Chondrocyte (in vitro differentiated cells): ENCODE measurements at regions not wholly inside any gene's neighbourhood (a gene's known extent, or its start where the extent isn't known, plus 50 kb on each side); places are given as distances from the start of the nearest gene placed in this dataset.

Source experiments
- DNase-seq: peaks from one replicate; pipeline ENCODE4 v3.0.0; 2021; ENCODE audit warnings: mixed read lengths, low spot score
- H3K27ac Mint-ChIP-seq: one replicate; pipeline ENCODE4 v1.8.0; 2021; ENCODE audit warnings: mild to moderate bottlenecking, moderate library complexity, mixed read lengths; ENCODE audit not compliant: unreplicated experiment
- H3K27me3 Mint-ChIP-seq: 2 replicates; pipeline ENCODE4 v1.8.0; 2021; ENCODE audit warnings: low read depth, mixed read lengths
- H3K36me3 Mint-ChIP-seq: 2 replicates; pipeline ENCODE4 v1.8.0; 2021; ENCODE audit warnings: low read depth, mixed read lengths
- H3K4me1 Mint-ChIP-seq: 2 replicates; pipeline ENCODE4 v1.8.0; 2021; ENCODE audit warnings: low read depth, mild to moderate bottlenecking, mixed read lengths
- H3K4me3 Mint-ChIP-seq: one replicate; pipeline ENCODE4 v1.8.0; 2021; ENCODE audit warnings: mild to moderate bottlenecking, moderate library complexity, mixed read lengths; ENCODE audit not compliant: unreplicated experiment
- H3K9me3 Mint-ChIP-seq: 2 replicates; pipeline ENCODE4 v1.8.0; 2021; ENCODE audit warnings: low read depth, mixed read lengths
- CTCF ChIP-seq: fragments of 200-600 bp; sonication (generic); IDR thresholded peaks from 2 replicates; pipeline ENCODE4 v1.5.0; 2021; ENCODE audit warnings: antibody characterized with exemption, mild to moderate bottlenecking, moderate library complexity

GRCh38 chrX:39456894-39457604 lies 640.7 kb downstream of the BCOR start:
- no peak for TF ChIP-seq CTCF
- H3K27ac Mint-ChIP-seq = no peak overlapping the region
- no peaks in the 10 kb centered on the region for H3K36me3 Mint-ChIP-seq
- H3K9me3 Mint-ChIP-seq = peaks cover 10% of the 10 kb centered on the region
- H3K4me1 Mint-ChIP-seq = peaks cover 6% of the 10 kb centered on the region
- H3K27me3 Mint-ChIP-seq = peaks cover 1% of the 10 kb centered on the region
- no peak for DNase-seq
- no peak overlapping the region for H3K4me3 Mint-ChIP-seq

GRCh38 chrX:39458779-39459178 lies 639.0 kb downstream of the BCOR start:
- no peaks in the 10 kb centered on the region for H3K36me3 Mint-ChIP-seq
- no peak overlapping the region for H3K27ac Mint-ChIP-seq
- H3K27me3 Mint-ChIP-seq = peaks cover 5% of the 10 kb centered on the region
- peaks cover 6% of the 10 kb centered on the region for H3K4me1 Mint-ChIP-seq
- TF ChIP-seq CTCF = no peak
- H3K9me3 Mint-ChIP-seq = peaks cover 14% of the 10 kb centered on the region
- no peak overlapping the region for H3K4me3 Mint-ChIP-seq
- DNase-seq = no peak

- H3K36me3 Mint-ChIP-seq = no peaks in the 10 kb centered on the region
- no peak overlapping the region for H3K4me3 Mint-ChIP-seq
- H3K27me3 Mint-ChIP-seq = peaks cover 9% of the 10 kb centered on the region
- no peak overlapping the region for H3K27ac Mint-ChIP-seq
- peaks cover 6% of the 10 kb centered on the region for H3K4me1 Mint-ChIP-seq
- no peak for TF ChIP-seq CTCF
- H3K9me3 Mint-ChIP-seq = peaks cover 17% of the 10 kb centered on the region
- DNase-seq = no peak
These were observed 638.6 kb downstream of the BCOR start for GRCh38 chrX:39459204-39459603.

GRCh38 chrX:39459952-39460351 lies 637.8 kb downstream of the BCOR start:
- peaks cover 6% of the 10 kb centered on the region for H3K4me1 Mint-ChIP-seq
- TF ChIP-seq CTCF = no peak
- peaks cover 16% of the 10 kb centered on the region for H3K27me3 Mint-ChIP-seq
- no peak overlapping the region for H3K27ac Mint-ChIP-seq
- DNase-seq = no peak
- no peaks in the 10 kb centered on the region for H3K36me3 Mint-ChIP-seq
- H3K4me3 Mint-ChIP-seq = no peak overlapping the region
- H3K9me3 Mint-ChIP-seq = peaks cover 17% of the 10 kb centered on the region

- Mint-ChIP-seq H3K9me3 (peaks cover 17% of the 10 kb centered on the region), H3K27me3 (peaks cover 16% of the 10 kb centered on the region), H3K4me1 (peaks cover 6% of the 10 kb centered on the region), H3K27ac (no peak overlapping the region), H3K36me3 (no peaks in the 10 kb centered on the region), H3K4me3 (no peak overlapping the region)
- no peak for TF ChIP-seq CTCF
- no peak for DNase-seq
These were observed 637.3 kb downstream of the BCOR start for GRCh38 chrX:39460499-39460898.
